Right lobe of liver (tissue), 6 donors: ENCODE measurements at regions not wholly inside any gene's neighbourhood (a gene's known extent, or its start where the extent isn't known, plus 50 kb on each side); places are given as distances from the start of the nearest gene placed in this dataset.

Experiments used
- ATAC-seq, 4 donors: fragments of 200-7000 bp; cut with Tn5 transposase; one replicate each; pipeline ENCODE4 v1.9.1; 2020; ENCODE audit warnings: mild to moderate bottlenecking in 4 of 4, moderate library complexity in 4 of 4
- DNase-seq, 3 donors: peaks; one replicate each; pipeline ENCODE4 v3.0.0-alpha.2; 2020
- H3K27ac ChIP-seq, 3 donors: fragments of 200-600 bp; one replicate each; pipeline ENCODE4 v1.8.0; 2022
- H3K27me3 ChIP-seq, 2 donors: fragments of 200-600 bp; one replicate each; pipeline ENCODE4 v1.8.0; 2022
- H3K36me3 ChIP-seq, 4 donors: fragments of 200-600 bp; sonication (generic) in 1 of 4; one replicate each; pipeline versions ENCODE4 v1.5.1 to v1.8.0; 2017 to 2022; ENCODE audit warnings: control low read depth in 1 of 4
- H3K4me1 ChIP-seq, 4 donors: fragments of 200-600 bp; sonication (generic) in 1 of 4; one replicate each; pipeline versions ENCODE4 v1.5.1 to v1.8.0; 2017 to 2022; ENCODE audit warnings: control low read depth in 1 of 4
- H3K4me3 ChIP-seq, 3 donors: fragments of 200-600 bp; one replicate each; pipeline ENCODE4 v1.8.0; 2022
- H3K9me3 ChIP-seq, 4 donors: fragments of 200-600 bp; sonication (generic) in 1 of 4; one replicate each; pipeline versions ENCODE4 v1.5.1 to v1.8.0; 2017 to 2022; ENCODE audit warnings: control low read depth in 1 of 4
- POLR2A ChIP-seq: fragments of 450-650 bp; IDR thresholded peaks from one replicate; pipeline ENCODE4 v1.6.1; 2017; ENCODE audit warnings: antibody characterized with exemption, mild to moderate bottlenecking
- WGBS: methylation state at CpG from one replicate; pipeline ENCODE4 v1.1.6; 2018; ENCODE audit warnings: low coverage, low lambda C conversion rate; ENCODE audit not compliant: insufficient coverage; ENCODE audit errors: missing lambda C conversion rate; 5-methylcytosine and 5-hydroxymethylcytosine counted together
- intact Hi-C, 2 donors: fragments of 100-400 bp; cut with DNase I; formaldehyde crosslinking; loops; one replicate each; pipeline versions ENCODE4 v1.11.2 to v1.14.1; 2022
- TF ChIP-seq, protein P1 (sequence below), 4 donors: fragments of 200-600 bp in 3 of 4; fragments of 450-650 bp in 1 of 4; IDR thresholded peaks; one replicate each; pipeline versions ENCODE4 v1.5.1 to v1.8.0; 2016 to 2022; ENCODE audit warnings: antibody characterized with exemption in 4 of 4, mild to moderate bottlenecking in 2 of 4
- donor health status: DM: no; HTN: yes; CAD: no.
- donor health status: DM: no; HTN: no; CAD: no.
- donor health status: DM: no; HTN: no; CAD: no.
- donor health status: DM: no; HTN: yes; CAD: no.
- donor health status: DM: no; HTN: yes; CAD: no.

DNA sequence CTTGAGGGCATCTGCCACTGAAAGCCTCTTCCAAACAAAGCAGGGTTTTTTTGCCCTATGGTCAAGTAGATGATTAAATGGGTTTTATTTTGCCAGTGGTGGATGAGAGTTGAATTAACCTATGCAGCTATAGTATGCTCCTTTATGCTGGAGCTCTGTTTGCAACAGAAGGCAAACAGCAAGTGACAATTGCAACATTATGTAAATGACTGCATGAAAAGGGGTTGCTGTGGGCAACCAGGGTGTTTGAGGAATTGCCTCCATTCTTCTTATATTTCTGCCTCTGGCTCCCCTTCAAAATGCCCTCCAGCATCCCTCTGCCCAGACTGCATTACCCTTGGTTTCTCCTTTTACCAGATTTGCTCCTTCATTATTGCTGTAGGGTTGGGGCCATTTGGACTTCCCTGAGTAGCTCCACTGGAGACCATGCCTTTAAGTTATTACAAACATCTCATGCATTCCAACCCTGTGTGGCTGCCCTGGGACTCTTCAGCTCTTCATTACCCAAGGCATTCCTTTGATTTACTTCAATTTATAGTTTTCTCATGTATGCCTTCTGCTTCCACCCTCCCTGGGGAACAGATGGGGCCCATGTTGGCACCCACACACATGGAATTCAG is 398.4 kb downstream of the PRDM2 start:
- intact Hi-C loops: no loop called here
- ATAC-seq: no peak
- no peaks in the 10 kb centered on the region for H3K36me3 ChIP-seq
- H3K27ac ChIP-seq: no peak overlapping the region
- H3K9me3 ChIP-seq: no peaks in the 10 kb centered on the region
- no peaks in the 10 kb centered on the region for H3K27me3 ChIP-seq
- no peak for DNase-seq
- H3K4me3 ChIP-seq: no peak overlapping the region
- no peak for TF ChIP-seq POLR2A
- TF ChIP-seq, protein P1, sequence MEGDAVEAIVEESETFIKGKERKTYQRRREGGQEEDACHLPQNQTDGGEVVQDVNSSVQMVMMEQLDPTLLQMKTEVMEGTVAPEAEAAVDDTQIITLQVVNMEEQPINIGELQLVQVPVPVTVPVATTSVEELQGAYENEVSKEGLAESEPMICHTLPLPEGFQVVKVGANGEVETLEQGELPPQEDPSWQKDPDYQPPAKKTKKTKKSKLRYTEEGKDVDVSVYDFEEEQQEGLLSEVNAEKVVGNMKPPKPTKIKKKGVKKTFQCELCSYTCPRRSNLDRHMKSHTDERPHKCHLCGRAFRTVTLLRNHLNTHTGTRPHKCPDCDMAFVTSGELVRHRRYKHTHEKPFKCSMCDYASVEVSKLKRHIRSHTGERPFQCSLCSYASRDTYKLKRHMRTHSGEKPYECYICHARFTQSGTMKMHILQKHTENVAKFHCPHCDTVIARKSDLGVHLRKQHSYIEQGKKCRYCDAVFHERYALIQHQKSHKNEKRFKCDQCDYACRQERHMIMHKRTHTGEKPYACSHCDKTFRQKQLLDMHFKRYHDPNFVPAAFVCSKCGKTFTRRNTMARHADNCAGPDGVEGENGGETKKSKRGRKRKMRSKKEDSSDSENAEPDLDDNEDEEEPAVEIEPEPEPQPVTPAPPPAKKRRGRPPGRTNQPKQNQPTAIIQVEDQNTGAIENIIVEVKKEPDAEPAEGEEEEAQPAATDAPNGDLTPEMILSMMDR (IDR thresholded peaks at IDR 0.05): no peak
- H3K4me1 ChIP-seq: no peaks in the 10 kb centered on the region

DNA sequence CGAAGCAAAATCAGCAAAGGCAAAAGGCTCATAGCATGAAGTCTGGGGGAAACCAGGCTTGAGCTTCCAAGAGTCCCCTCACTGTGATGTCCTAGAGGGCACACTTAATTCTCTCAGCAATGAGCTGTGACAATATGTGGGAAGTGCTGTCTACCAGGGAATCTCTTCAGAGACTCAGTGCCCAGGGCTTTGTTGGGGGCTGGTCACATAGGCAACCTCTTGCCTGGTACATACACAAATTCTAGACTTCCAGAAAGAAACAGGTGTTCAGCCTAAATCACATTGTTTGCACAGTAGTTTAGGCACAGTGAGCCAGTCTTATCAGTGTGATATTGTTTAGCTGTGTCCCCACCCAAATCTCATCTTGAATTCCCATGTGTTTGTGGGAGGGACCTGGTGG is 400.5 kb downstream of the PRDM2 start:
- Histone ChIP-seq H3K36me3 (no peaks in the 10 kb centered on the region), H3K9me3 (no peaks in the 10 kb centered on the region), H3K4me1 (no peaks in the 10 kb centered on the region), H3K27ac (no peak overlapping the region), H3K4me3 (no peak overlapping the region), H3K27me3 (no peaks in the 10 kb centered on the region)
- WGBS: 83% methylated on average over 1 of the region's 1 CpG
- intact Hi-C loops: no loop called here
- TF ChIP-seq, protein P1 (IDR thresholded peaks at IDR 0.05): no peak
- no peak for TF ChIP-seq POLR2A
- DNase-seq (no peak), ATAC-seq (no peak)

DNA sequence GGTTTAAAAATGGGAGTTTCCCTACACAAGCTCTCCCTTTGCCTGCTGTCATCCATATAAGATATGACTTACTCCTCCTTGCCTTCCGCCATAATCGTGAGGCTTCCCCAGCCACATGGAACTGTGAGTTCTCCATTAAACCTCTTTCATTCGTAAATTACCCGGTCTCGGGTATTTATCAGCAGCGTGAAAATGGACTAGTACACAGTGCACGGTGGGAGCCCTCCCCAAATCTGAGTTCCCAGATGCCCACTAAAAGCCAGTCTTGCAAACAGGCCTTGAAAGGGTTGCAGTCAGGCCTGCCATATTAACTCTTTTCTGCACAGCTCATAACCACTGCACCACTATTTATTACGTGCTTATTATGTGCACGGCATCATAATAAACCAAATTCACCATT is 400.9 kb downstream of the PRDM2 start:
- H3K27ac ChIP-seq: no peak overlapping the region
- no peak overlapping the region for H3K4me3 ChIP-seq
- no peak for DNase-seq
- H3K9me3 ChIP-seq: no peaks in the 10 kb centered on the region
- WGBS: 74% methylated on average over 9 of the region's 9 CpGs
- ATAC-seq: no peak
- H3K36me3 ChIP-seq: no peaks in the 10 kb centered on the region
- no peaks in the 10 kb centered on the region for H3K27me3 ChIP-seq
- no peaks in the 10 kb centered on the region for H3K4me1 ChIP-seq
- TF ChIP-seq, protein P1 (IDR thresholded peaks at IDR 0.05): no peak
- no peak for TF ChIP-seq POLR2A
- intact Hi-C loops: no loop called here

DNA sequence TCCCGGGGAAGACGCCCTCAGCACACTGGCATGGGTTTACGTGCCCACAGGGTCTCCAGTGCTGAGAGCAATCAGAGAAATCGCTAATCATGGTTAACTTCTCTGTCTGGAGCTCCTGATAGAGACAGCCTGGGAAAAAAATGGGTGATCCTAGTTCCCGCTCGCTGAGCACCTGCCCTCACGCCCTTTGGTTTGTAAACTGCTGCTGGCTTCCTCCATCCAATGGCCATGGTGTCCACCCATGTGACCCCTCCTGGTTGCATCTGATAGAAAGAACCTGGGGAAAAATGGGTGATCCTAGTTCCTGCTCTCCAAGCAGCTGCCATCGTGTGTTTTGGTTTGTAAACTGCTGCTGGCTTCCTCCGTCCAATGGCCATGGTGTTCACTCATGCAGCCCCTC is 402.2 kb downstream of the PRDM2 start:
- 71% methylated on average over 6 of the region's 9 CpGs for WGBS
- H3K27me3 ChIP-seq: no peaks in the 10 kb centered on the region
- H3K9me3 ChIP-seq: no peaks in the 10 kb centered on the region
- no peak overlapping the region for H3K27ac ChIP-seq
- TF ChIP-seq POLR2A: no peak
- TF ChIP-seq, protein P1 (IDR thresholded peaks at IDR 0.05): no peak
- intact Hi-C loops: no loop called here
- DNase-seq (no peak), ATAC-seq (no peak)
- no peaks in the 10 kb centered on the region for H3K4me1 ChIP-seq
- H3K36me3 ChIP-seq: no peaks in the 10 kb centered on the region
- no peak overlapping the region for H3K4me3 ChIP-seq

DNA sequence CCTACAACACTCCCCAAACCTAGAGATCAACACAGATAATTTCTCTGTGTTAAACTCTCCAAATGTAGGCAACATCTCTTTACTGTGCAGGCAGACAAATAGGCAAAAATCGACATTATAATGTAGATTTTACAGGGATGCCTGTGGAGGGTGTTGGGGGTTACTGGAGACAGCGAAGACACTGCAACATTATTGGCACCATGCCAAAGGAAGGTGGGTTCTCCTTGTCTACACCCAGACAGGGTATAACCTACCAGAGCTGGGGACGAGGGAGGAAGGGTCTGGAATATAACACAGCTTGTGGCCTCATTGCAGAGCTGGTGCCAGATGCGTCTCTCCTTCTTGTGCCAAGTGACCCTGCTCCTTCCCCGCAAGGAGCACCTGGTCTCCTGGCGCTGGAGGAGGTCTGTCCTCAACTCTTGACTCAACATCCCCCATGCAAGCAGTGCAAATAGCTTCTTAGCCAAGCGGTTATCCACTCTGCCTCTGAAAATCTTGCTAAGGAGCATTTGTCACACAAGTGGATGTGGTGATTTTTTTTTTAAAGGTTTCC is 404.0 kb downstream of the PRDM2 start:
- no peaks in the 10 kb centered on the region for H3K27me3 ChIP-seq
- TF ChIP-seq, protein P1 (IDR thresholded peaks at IDR 0.05): no peak
- TF ChIP-seq POLR2A: no peak
- 44% methylated on average over 4 of the region's 7 CpGs for WGBS
- H3K27ac ChIP-seq: no peak overlapping the region
- intact Hi-C loops: no loop called here
- DNase-seq: no peak
- ATAC-seq: no peak
- no peak overlapping the region for H3K4me3 ChIP-seq
- H3K4me1 ChIP-seq: no peaks in the 10 kb centered on the region
- no peaks in the 10 kb centered on the region for H3K36me3 ChIP-seq
- no peaks in the 10 kb centered on the region for H3K9me3 ChIP-seq
